Right ventricle myocardium superior (tissue), 1 donor: ENCODE measurements at regions not wholly inside any gene's neighbourhood (a gene's known extent, or its start where the extent isn't known, plus 50 kb on each side); places are given as distances from the start of the nearest gene placed in this dataset.

Source experiments
- ATAC-seq: fragments of 200-7000 bp; cut with Tn5 transposase; one replicate; pipeline ENCODE4 v1.9.1; 2020; ENCODE audit warnings: mild to moderate bottlenecking; ENCODE audit not compliant: poor library complexity
- DNase-seq: peaks from one replicate; pipeline ENCODE4 v3.0.0-alpha.2; 2020
- intact Hi-C: fragments of 100-400 bp; cut with DNase I; formaldehyde crosslinking; loops from one replicate; pipeline ENCODE4 v1.11.2; 2022
- donor health status: DM: no; HTN: yes; CAD: no; lungs with severe emphysema.

DNA sequence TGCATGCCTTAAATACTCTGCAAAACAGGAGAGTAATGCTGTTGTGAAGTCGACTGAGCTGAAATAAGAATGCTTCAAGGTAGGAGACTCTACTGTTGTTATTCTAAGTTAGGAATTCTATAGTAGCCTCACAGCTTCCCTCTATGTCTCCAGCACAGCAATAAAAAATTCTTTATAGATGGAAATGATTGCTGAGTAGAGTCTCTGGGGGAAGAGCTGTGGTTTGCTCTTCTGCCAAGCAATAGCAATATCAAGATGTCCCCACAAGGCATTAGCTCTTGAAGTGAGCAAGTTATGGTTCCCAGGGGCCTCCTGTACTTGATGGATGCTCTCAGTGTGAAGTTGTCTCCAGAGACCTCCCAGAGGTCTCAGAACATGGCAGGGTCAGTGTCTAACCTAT, 880.6 kb upstream of the FRG1 start:
- intact Hi-C loops: no loop called here
- no peak for ATAC-seq
- DNase-seq: no peak

DNA sequence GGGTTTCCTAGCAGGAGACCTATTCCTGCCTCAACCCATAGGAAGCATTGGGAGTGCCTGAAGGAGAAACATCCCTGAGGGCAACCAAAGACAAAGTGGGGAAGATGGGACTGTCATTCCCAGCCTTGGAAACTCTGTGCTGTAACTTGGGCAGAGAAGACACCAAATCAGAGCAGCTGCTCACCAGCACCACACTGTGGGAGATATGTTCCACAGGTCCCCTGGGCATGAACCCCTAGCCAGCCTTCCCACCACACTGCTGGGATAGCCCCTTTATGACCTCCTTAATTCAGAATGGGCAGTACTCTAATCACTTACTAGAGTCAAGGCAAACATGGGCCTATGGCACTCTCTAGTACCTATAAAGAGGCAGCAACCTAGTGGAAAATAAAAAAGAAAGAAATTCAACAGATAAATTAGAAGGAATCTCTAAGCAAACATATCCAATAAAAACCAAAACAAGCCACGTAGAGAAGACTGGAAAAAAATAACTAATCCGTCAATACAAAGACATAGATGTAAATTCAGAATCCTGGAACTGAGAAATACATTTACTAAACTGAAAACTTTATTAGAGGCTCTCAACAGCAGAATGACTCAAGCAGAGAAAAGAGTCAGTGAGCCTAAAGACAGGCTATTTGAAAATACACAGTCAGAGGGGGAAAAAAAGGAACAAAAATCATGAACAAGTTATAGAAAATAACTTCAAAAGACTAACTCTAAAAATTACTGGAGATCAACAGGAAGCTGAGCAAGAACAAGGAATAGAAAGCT, 878.4 kb upstream of the FRG1 start:
- DNase-seq (no peak), ATAC-seq (no peak)
- intact Hi-C loops: no loop called here

DNA sequence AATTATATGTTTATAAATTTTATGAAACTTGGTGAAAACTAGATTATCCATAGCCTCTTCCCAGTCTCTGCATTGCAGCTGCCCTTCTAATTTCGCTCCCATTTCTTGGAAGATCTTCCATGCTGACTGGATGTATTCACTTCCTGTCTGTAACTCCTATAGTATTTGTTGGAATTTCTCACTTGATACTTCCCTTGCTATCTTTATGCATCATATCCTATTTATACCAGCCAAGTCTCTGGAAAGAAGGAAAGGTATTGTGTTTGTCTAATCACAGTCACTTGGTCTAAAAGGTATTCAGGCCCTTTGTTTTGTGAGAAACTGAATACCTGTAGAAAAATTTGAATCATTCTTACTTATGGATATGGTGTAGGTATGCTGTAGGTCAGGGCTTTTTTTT, 870.9 kb upstream of the FRG1 start:
- intact Hi-C loops: no loop called here
- ATAC-seq: no peak
- DNase-seq: no peak

DNA sequence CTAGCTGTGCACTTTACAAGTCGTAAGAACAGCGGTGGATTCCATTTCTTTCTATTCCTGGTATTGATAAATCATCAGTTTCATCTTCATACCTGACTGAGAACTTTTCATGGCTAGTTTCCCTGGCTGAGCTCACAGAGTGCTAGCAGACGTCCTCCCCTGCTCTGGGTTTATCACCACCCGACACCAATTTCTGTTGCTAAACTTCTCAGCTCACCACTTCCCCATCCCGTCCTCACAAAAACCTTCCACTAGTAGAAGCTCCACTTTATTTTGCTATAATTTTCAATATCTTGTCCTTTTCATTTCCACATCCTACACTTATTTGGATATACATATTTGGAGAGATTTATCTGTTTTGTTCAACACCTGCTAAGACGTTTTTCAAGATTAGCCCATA, 869.4 kb upstream of the FRG1 start:
- ATAC-seq (no peak), DNase-seq (no peak)
- intact Hi-C loops: no loop called here

DNA sequence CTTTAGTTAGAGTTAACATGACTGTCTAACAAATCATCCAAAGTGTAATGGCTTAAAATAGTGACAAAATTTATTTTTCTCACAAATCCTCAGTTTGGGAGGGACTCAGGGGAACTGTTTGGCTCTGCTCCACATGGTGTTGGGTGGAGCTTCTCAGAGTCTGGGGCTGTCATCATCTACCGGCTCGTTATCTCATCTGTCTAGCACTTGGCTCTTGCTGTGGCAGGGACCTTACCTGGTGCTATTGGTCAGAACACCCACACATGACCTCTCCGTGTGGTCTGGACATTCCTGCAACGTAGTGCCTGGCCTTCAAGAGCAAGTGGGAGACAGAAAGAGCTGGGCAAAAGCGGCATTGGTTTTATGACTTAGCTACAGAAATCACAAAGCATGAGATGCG, 866.9 kb upstream of the FRG1 start:
- intact Hi-C loops: no loop called here
- ATAC-seq (no peak), DNase-seq (no peak)

DNA sequence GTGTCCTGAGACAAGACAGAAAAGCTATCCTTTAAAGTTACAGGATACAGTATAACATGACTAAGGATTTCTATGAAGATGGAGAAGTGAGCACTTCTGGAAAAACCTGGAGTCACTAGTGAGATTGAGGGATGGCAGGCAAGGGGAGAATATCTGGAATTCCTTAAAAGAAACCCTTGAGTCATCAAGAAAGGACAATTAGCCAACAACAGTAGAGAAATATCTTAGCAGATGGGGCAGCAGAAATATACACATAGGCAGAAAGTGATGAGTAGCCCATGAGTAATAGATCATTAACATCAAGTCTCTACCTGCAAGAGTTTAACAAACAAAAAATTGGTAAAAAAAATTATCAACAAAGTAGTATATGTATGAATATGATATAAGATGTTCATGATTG, 858.8 kb upstream of the FRG1 start:
- DNase-seq: no peak
- no peak for ATAC-seq
- intact Hi-C loops: no loop called here

DNA sequence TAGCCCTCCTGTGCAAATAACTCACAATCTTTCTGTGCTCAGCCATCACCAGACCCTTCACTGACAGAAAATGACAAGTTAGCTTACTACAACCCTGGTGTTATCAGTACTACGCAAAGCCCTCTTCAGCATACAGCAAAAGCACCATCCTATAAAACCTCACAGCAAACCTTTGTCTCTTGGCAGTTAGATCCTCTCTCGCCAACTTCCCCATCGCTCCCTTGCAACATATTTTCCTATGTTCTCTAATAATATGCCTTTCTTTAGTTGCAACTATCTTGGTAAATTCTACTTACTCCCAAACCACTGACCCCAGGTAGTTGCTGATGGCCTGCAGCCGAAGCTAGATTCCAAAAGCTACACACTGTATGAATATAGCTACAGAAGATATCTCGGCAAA, 856.9 kb upstream of the FRG1 start:
- no peak for ATAC-seq
- intact Hi-C loops: no loop called here
- no peak for DNase-seq

DNA sequence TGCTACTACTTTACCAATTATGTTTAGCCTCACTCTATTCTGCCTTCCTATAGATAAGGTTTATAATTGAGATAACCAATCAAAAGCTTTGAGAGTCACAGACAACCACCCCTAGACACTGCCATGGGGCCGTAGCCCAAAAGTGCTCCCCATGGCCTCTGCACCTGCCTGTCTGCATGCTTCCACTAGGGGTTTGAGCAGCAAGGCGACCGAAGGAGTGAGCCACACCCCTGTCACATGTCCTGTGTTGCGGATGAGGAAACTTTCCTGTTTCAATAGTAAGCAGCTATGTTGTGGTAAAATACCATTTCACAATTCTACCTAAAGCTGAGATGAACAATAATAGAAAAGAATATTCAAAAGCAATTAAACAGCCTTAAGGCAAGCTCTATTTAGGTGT, 856.0 kb upstream of the FRG1 start:
- ATAC-seq: no peak
- DNase-seq: no peak
- intact Hi-C loops: no loop called here

DNA sequence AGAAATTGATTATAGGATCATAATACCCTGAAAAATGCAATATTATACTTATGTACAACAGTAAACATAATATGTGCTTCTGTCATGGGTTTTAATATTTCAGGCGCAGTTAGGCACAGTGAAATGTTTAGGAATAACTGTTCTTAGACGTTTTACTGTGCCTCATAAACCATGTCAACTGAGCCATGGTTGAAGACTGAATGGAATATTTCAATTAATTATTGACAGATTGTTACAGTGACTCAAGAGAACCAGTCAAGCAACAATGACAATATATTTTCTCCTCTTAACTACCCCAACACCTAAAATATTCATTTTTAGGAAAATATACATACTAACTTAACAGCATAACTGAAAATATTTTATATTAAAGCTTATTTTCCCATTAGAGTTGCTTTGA, 852.7 kb upstream of the FRG1 start:
- ATAC-seq (no peak), DNase-seq (no peak)
- intact Hi-C loops: no loop called here

DNA sequence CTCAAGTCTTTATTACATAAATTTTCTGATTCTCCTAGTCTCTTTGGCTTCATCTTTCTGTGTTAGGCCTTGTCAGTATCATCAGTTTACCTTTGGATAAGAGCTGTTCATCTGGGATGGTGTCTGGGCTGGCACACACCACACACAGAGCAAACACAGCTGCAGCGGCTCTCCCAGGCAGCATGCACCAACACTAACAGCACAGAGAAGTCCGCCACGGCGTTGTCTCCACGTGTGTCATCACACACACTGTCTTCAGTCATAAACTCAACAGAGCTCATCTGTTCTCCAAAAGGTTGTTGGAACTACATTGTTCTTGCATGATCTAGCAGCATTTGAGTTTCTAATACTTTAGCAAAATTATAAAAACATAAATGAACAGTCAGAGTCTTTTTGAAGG, 851.9 kb upstream of the FRG1 start:
- no peak for DNase-seq
- no peak for ATAC-seq
- intact Hi-C loops: no loop called here

DNA sequence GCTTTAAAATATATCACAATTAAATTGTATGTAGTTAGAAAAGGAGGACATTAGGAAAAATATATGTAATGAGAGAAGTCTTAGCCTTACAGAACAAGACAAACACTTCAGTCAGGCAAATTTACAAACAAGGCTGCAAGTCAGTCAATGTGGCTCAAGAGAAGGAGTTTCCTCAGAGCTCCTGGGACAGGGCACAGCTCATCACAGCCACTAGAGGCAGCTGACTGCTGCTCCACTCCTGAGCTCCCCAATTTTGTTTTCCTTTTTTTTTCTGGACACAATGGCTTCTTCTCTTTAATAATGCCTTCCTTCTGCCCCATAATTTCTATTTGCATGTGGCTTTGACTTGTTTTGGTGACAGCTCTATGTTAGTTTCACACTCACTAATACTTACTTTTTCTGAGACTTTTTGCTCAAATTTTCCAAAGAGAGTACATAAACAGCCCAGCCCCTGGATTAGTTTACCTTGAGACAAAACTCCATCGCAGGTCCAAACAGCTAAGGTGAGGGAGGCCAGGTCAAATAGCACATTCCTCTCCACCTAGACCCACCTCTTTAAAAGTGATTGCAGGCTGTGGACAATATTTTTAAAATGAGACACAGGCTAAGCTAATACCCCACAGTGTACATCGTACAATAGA, 850.4 kb upstream of the FRG1 start:
- DNase-seq: no peak
- intact Hi-C loops: no loop called here
- ATAC-seq: no peak

DNA sequence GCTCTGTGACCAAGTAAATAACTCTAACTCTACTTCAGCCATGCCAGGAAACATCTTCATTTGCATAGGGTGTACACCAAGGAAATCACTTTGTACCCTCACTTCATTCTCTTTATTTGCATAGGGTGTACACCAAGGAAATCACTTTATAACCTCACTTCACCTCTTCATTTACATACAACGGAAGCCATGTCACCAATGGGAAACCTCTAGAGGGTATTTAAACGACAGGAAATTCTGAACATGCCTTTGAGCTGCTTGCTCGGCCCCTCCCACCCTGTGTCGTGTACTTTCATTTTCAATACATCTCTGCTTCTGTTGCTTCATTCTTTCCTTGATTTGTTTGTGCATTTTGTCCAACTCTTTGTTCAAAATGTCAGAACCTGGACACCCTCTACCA, 848.1 kb upstream of the FRG1 start:
- intact Hi-C loops: no loop called here
- DNase-seq (no peak), ATAC-seq (no peak)

DNA sequence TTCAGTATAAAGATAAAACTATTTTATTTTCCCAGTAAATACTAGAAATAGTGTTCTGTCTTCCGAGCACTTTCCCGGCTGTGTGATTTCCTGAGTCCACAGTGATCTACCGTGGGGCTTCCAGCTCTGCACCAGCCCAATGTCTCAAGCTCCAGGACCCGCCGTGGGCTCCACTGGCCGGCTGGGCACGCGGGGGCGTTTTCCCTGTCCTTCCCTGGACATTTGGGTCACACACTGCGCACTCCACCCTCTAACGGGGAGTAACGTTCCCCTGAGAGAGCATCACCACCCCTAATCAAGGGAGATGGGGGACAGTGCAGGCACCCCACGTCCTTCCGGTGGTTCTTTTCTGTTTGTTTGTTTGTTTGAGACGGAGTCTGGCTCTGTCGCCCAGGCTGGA, 844.6 kb upstream of the FRG1 start:
- DNase-seq (no peak), ATAC-seq (no peak)
- intact Hi-C loops: no loop called here

DNA sequence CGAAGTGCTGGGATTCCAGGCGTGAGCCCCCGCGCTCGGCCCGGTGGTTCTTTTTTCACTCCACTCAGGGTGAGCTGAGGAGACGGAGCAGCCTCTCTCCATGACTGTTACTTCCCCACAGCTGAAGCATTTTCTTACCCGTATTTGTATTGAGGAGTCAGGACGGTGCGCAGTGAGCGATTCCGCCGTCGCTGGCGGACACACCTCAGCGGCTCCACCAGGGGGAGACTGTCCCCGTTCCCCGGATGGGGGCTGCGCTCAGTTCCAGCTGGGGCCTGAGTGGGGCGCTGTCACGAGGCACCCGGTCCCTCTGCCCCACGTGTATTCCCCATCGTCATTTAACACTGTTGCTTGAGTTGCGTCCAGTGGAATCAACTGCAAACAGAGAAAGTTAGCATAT, 844.0 kb upstream of the FRG1 start:
- DNase-seq (no peak), ATAC-seq (no peak)
- intact Hi-C loops: no loop called here

DNA sequence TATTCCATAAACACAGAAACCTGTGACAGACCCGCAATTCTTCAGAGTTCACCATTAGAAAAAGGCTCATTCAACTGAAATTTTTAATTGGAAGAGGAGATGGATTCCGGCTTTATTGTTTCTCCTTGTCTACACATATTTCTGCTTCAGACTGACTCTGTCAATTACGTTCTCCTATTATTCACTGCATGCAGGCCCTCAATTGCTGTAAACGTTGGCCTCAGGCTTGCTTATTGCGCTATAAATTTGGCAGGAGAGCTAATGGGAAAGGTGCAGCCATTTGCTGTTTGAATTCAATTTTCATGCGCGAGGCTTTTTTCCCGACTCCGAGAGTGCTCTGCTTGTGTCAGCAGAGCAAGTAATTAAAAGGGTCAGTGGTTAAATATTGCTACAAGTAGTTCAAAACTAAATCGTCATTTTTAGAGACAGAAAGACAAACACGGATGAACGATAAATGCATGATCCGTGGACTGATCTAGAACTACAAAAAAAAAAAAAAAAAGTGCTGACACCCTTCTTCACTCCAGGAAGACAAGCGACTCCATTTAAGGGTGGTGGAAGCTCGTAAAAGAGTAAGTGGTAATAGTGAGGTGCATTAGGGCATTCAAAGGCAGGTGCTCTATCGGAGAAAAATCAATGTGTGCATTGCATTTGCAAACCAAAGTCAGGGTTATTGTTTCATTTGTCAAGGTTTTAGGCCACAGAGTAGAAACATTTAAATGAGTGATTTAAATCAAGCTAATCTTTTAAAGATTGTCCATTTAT, 841.6 kb upstream of the FRG1 start:
- DNase-seq (no peak), ATAC-seq (no peak)
- intact Hi-C loops: no loop called here

DNA sequence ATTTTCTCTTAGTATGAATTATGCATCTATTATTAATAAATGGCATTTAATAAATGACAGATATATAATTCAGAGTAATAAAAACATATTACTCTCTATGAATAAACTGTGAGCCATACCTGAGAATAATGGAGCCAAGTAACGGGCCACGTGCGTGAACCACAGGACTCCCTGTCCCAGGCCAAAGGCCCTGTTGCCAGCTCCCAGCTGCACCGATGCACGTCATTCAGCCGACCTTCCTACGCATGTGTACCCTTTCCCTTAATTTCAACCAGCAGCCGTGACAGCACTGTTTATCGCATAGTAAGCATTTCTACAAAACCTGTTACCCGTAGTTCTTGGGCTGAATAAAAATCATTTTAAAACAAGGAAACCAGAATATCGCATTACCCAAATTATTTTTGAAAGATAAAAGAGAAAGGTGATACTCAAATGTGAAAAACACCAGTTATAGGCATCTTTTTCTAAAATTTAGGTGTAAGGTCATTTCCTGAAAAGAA, 827.2 kb upstream of the FRG1 start:
- no peak for DNase-seq
- no peak for ATAC-seq
- intact Hi-C loops: no loop called here

DNA sequence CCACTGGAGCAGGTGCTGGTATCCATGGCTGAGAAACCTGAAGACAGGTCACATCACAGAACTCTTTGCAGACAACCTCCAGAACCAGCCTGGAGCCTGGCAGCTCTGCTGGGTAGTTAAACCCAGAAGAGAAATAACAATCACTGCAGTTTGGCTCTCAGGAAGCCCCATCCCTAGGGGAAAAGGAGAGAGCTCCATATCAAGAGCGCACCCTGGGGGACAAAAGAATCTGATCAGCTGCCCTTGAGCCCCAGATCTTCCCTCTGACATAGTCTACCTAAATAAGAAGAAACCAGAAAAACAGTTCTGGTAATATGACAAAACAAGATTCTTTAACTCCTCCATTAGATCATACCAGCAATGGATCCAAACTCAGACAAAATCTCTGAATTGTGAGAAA, 823.2 kb upstream of the FRG1 start:
- no peak for ATAC-seq
- no peak for DNase-seq
- intact Hi-C loops: no loop called here

DNA sequence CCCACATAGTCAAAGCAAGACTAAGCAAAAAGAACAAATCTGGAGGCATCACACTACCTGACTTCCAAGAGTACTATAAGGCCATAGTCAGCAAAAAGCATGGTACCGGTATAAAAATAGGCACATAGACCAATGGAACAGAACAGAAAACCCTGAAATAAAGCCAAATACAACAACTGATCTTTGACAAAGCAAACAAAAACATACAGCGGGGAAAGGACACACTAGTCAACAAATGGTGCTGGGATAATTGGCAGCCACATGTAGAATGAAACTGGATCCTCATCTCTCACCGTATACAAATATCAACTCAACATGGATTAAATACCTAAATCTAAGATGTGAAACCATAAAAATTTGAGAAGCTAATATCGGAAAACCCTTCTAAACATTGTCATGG, 819.3 kb upstream of the FRG1 start:
- intact Hi-C loops: no loop called here
- DNase-seq (no peak), ATAC-seq (no peak)

DNA sequence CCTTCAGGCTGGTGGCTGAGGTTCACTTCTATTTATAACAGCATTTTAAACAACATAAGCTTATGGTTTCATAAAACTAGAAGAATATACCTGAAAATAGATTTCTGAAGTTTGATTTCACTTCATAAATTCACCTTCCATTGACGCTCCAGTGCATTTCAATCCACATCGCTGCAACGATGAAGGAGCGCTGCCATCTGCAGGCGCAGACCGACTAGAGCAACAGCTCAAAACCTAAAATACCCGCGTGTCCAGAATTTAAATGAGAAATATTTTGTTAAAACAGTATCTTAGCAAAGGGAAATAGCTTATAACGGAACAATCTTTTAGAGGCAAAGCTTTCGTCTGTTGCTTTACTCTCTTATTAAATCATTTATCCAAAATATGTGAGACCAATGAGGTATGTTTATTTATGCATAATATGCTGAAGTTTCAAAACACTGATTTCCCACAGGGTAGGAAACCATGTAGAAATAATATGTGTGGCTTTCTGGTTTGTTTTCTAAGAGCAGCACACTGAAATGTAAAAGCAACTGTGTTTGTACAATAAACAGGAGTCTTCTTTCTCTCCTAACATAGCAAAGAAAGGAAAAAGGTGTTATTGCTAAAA, 816.4 kb upstream of the FRG1 start:
- ATAC-seq (no peak), DNase-seq (no peak)
- intact Hi-C loops: no loop called here

DNA sequence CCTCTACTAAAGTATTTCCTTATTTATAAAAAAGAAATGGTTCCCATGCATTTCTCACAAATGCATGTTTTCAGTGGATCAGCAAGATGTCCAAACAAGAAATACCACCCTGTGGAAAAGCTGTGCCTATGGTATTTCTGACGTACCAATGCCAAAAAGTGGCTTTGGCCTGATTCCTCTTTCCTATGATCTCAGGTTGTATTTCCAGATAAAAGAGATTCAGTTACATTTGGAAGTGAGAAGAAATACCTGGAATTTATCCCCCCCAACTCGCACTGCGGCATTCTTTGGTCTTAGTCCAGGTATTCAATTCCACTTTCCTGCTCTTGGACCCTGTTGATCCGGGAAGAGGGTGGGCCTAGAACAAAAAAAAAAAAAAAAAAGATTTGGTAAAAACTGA, 815.9 kb upstream of the FRG1 start:
- intact Hi-C loops: no loop called here
- ATAC-seq (no peak), DNase-seq (no peak)
